Tibial nerve (tissue), 3 donors: ENCODE measurements at regions not wholly inside any gene's neighbourhood (a gene's known extent, or its start where the extent isn't known, plus 50 kb on each side); places are given as distances from the start of the nearest gene placed in this dataset.

ENCODE experiments used
- POLR2A ChIP-seq, 2 donors: fragments of 450-650 bp; IDR thresholded peaks; one replicate each; pipeline ENCODE4 v1.6.1; 2017; ENCODE audit warnings: antibody characterized with exemption in 2 of 2, mild to moderate bottlenecking in 2 of 2, moderate library complexity in 2 of 2
- TF ChIP-seq, protein P1 (sequence below), 5 experiments: fragments of 200-600 bp in 3 of 5; fragments of 450-650 bp in 2 of 5; sonication (generic) in 3 of 5; IDR thresholded peaks; one replicate each; pipeline ENCODE4 v1.5.1; 2016 to 2019; ENCODE audit warnings: antibody characterized with exemption in 5 of 5, mild to moderate bottlenecking in 3 of 5, moderate library complexity in 2 of 5

DNA sequence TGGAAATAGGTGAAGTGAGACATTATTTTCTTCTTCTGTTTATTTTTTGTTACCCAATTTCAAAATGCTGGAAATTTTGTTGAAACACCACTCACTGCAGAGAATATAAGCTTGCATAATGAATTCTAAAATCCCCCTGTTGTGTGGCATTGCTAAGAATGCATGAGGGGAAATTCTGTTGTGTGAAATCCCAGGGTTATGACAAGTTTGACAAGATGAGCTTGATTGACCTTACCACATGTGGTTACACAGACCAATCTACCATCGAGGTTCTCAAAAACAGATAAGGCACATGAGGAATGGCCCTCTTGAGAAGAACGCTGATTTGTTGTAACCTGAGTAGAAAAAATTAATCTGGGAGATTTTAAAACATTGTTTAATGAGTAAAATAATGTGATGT is 261.6 kb upstream of the MMADHC start:
- TF ChIP-seq, protein P1, sequence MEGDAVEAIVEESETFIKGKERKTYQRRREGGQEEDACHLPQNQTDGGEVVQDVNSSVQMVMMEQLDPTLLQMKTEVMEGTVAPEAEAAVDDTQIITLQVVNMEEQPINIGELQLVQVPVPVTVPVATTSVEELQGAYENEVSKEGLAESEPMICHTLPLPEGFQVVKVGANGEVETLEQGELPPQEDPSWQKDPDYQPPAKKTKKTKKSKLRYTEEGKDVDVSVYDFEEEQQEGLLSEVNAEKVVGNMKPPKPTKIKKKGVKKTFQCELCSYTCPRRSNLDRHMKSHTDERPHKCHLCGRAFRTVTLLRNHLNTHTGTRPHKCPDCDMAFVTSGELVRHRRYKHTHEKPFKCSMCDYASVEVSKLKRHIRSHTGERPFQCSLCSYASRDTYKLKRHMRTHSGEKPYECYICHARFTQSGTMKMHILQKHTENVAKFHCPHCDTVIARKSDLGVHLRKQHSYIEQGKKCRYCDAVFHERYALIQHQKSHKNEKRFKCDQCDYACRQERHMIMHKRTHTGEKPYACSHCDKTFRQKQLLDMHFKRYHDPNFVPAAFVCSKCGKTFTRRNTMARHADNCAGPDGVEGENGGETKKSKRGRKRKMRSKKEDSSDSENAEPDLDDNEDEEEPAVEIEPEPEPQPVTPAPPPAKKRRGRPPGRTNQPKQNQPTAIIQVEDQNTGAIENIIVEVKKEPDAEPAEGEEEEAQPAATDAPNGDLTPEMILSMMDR (IDR thresholded peaks at IDR 0.05): no peak
- TF ChIP-seq POLR2A (IDR thresholded peaks at IDR 0.05): no peak
